GM19193 (cell line): ENCODE measurements at regions not wholly inside any gene's neighbourhood (a gene's known extent, or its start where the extent isn't known, plus 50 kb on each side); places are given as distances from the start of the nearest gene placed in this dataset.

Source experiments
- POLR2A ChIP-seq: IDR thresholded peaks from 4 replicates; pipeline ENCODE4 v1.6.1; 2011; ENCODE audit not compliant: insufficient read depth, insufficient read length; ENCODE audit errors: extremely low read depth

DNA sequence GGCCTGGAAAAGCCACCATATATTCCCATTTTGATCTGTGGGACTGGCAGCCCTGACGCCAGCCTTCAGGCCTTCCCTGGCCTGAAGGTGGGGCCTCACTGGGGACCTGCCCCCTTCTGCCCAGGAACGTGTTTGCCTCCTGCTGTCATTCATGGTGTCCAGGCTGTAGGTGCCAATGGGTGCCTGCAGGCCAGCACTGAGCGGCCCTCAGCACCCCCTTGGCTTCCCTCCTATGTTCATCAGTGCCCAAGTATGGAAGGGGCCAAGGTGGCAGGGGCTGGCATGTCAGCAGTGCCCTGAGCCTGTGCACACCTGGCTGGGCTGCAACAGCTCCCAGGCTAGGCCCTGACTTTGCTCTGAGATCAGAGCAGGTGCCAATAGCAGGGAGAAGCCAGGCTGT is 800.3 kb upstream of the RAB6C start:
- no peak for TF ChIP-seq POLR2A

DNA sequence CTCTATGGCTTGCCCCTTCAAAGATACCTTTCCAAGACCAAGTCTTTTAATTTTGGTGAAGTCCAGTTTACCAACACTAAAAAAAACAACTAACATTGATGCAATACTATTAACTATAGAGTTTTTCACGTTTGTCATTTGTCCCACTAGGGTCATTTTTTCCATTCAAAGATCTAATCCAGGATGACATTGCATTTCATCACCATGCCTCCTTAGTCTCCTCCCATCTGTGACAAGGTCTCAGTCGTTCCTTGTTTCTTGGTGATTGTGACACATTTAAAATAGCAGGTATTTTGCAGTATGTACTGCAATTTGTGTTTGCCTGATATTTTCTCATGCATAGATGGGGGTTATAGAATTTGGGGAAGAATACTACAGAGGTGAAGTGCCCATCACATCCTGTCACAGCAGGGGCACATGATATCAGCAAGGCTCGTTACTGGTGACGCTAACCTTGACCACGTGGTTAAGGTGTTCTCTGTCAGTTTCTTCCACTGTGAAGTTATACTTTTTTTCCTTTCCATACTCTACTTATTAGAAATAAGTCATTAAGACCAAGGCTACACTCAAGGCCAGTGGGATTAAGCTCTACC is 799.2 kb upstream of the RAB6C start:
- TF ChIP-seq POLR2A = no peak

DNA sequence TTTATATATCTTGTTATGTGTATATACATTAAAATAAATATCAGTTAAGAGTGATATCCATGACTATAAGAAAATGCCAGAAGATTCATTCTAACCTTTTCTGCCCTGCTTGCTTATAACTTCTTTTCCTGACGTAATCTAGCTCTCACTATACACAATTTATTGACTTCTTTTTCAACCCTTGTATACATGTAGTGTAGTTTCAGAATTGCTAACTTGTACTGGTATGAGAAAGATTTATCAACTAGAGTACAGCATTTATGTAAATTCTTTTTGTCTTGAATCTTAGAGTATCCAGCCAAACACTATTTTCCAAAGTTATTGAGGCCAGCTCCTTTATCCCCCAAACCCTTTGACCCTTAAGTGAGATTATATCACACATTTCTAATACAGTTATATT is 798.0 kb upstream of the RAB6C start:
- TF ChIP-seq POLR2A = no peak

DNA sequence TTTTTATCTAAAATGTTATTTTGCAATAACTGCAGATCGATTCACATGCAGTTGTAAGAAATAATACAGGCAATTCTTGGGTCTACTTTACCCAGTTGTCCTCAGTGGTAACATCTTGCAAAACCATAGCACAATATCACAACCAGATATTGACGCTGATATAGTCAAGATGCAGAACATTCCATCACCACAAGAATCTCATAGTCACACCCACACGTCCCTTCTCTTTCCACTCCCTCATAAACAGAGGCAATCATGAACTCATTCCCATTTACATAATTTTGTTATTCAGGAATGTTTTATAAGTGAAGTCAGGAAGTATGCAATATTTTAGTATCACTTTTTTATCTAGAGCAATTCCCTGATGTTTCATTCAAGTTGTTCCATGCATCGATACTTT is 797.5 kb upstream of the RAB6C start:
- no peak for TF ChIP-seq POLR2A

DNA sequence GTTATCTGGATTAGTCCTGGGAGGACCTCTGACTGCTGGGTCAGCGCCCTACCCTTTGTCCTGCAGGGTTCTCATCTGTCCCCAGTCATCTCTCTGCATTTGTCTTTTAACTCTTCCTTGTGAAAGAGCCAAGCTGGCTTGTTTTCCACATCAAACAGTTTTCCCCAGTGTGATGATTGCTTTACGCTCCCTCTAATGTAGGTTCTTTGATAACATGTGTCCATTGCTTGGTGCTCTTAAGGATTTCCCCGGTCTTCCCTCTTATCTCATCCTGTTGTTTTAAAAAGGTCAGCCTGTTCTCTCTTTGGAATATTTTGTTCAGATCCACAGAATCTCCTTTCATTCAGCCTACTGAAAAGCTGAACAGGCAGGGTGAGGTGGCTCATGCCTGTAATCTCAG is 792.1 kb upstream of the RAB6C start:
- TF ChIP-seq POLR2A = no peak

DNA sequence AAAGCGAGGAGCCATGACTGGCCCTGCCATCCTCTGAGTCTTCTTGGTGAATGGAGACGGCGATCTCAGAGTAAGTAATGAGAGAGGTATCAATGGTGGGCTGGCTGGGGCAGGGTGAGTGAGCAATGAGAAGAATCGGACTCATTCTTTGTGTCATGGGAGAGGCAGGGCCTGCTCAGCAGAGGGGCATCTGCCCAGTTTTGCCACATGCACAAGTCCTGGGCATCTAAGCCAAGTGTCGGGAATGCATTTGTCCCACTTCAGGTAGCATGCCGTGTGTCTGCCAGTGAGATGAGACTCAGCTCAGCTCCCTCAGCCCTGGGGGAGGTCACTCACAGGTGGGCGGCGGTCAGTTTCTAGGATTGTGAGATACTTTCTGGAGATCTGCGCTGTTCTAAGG is 791.0 kb upstream of the RAB6C start:
- no peak for TF ChIP-seq POLR2A

DNA sequence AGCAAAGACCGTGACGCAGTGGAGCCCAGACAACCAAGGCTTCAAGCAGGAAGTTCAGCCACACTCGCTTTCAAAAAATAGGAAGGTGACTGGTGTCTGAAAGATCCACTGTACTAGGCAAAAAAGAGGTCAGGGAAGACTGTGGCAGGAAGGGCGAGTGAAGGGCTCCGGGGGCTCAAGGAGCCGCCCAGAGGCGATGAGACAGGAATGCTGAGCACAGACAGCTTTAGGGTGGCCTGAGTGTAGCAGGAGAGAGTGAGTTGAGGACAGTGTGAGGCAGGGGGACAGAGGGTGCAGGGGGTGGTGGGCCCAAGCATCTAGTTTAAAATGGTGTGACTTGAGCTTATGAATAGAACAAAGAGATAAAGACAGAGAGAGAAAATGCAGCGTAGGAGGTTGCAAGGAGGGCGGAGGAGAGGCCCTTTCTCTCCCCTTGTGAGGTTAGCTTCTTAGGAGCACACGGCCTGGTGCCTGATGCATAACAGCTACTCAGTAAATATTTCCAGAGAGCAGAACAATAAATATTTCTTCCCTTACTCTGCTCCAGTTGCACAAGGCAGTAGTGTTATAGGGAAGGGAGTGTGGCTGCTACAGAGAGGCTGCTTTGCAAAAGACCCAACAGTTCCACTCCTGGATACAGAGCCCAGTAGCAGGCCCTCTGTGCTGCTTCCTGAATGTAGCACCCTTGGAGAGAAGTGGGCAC is 789.7 kb upstream of the RAB6C start:
- TF ChIP-seq POLR2A = no peak

DNA sequence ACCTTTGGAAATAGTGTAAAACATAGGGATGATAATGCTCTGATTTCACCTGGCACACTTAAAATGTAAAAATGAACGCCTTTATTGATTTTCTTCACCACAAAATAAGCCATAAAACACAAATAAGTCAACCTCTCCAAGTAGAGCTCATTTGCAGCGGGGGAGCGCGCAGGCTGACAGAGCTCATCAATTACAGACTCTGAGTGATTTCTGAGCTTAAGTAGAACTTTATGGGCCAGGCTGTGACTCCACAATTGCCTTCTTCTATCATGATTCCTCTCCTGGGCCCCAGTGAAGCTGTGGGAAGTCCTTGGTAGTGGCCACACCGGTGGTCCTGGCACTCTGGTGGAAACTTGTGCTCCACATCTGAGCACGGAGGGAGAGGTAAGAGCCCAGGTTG is 789.0 kb upstream of the RAB6C start:
- no peak for TF ChIP-seq POLR2A

DNA sequence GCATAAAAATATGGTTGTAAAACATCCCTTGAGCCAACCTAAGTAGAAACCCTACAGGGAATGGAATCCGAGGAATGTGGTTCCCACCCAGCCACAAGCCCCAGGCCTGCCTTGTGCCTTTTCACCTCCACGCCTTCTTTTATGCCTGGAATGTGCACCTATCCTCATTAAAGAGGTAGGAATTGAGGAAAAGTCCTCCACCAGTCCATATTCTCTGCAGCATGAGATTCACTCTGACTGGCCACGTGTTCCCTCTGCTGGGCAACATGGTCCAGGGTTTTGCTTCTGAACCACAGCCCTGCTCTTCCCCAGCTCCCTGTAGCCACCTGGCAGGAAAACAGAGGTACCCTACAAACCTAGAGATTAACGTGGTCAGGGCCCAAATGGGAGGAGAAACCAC is 787.9 kb upstream of the RAB6C start:
- no peak for TF ChIP-seq POLR2A

DNA sequence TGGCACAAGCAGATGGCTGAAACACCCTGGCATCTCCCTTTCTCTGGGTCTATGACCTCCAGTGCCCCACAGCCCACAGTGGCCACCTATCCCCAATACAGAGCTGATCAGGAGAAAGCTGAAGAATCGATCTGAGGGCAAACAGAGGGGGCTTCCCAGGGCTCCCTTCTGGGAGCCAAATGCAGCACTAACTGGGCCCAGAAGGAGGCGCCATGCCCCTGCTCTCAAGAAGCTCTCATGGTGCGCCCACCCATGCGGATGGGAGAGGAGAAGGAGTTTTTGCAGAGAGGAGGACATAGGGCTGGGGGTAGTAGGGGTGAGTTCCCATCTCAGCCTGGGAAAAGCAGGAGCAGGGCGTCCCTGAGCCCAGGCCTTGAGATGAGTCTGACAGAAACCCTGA is 787.3 kb upstream of the RAB6C start:
- TF ChIP-seq POLR2A = no peak

DNA sequence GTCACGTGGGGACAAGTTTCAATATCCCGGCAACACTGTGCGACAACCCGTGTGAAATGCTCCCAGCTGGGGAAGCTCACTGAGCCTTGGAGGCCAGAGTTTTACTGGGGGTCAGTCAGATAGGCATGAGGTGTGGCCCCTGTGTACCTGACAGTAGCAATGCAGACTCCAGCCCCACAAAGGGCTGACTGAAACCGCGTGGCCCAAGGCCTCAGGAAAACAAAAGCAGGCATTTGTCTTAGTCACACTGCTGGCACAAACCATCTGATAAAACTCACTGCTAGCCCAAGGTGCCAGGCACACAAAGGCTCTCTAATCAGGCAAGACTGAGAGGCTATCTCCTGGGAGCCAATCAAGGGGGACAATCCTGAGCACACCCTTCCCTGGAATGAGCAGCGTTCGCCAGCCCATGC is 786.6 kb upstream of the RAB6C start:
- no peak for TF ChIP-seq POLR2A

DNA sequence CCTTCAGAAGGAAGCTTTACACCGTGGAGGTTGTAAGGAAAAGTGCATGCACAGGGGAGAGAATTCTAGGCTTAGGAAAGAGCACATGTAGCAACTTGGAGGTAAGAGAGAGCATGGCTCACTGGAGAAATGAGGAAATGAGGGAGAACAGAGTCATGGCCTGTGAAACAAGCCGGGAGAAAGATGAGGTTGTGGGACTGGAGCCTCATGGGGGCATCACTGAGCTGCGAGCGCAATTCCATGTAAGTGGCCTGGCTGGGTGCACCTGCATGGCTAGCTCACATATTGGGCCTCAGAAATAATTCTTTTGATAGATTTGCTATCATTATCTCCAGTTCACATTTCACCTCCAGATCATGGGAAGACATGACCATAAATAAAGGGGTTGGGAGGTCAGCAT is 785.5 kb upstream of the RAB6C start:
- no peak for TF ChIP-seq POLR2A

DNA sequence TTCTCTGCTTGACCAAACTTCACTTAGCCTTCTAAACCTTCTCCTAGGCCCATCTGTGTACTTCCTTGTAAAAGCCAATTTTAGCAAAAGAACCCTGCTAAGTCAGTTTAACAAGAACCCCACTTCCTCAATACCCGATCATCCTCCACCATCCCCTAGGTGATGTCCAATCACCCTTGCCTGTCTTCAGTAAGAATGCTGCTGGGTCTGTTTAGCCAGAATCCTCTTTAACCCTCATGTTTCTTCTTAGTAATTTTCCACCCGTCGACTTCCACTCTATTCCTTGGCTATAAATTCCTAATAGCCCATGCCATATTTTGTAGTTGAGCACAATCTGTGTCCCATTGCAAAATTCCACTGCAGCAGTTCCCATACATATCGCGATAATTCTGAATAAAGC is 780.0 kb upstream of the RAB6C start:
- no peak for TF ChIP-seq POLR2A

DNA sequence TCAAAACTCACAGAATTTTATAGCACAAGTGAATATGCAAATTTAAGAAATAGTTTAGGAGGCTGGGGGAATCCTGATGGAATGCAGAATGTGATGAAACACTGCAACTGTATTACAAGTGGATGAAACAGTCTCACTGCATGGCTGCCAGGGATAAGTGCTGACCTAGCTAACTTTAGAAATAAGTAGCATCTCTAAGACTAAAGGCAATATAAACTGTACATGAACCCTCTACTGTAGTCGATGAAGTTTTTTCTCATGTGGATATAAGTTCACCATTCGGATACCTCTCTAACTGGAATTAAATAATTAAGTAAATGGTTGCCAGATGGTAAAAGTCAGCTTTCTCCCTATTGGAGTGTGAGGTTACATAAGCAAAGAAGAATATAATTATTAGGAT is 777.8 kb upstream of the RAB6C start:
- TF ChIP-seq POLR2A = no peak

DNA sequence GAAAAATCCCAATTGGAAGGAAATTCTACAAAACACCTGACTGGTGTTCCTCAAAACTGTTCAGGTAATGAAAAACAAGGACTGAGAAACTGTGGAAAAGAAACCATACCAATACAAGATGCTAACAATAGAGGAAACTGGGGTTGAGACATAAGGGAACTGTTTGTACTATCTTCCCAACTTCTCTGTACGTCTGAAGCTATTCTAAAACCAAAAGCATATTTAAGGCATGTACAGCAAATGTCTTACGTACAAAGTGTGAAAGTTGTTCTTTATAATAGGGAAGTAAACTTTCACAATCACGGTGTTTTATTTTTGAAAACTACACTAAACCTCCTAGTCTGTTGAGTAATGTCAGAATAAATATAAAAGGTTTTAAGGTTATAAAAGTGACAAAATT is 776.1 kb upstream of the RAB6C start:
- no peak for TF ChIP-seq POLR2A

DNA sequence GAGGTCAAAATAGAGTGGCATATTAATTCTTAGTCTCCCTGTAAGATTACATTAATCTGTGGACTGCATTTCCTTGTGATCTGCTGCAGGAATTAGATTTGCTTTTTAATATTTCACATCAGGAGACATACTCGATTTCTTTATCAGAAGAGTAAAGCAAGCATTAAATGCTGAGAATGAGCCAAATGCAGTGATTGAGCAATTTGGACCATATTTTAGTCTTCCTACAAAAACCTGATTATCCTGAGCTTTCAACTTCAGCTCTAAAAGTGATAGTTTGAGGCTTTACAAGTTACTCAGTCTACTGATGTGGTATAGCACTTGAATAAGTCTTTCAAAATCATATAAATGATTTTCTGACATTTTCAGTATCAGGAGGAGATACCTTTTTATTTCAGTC is 774.3 kb upstream of the RAB6C start:
- no peak for TF ChIP-seq POLR2A

DNA sequence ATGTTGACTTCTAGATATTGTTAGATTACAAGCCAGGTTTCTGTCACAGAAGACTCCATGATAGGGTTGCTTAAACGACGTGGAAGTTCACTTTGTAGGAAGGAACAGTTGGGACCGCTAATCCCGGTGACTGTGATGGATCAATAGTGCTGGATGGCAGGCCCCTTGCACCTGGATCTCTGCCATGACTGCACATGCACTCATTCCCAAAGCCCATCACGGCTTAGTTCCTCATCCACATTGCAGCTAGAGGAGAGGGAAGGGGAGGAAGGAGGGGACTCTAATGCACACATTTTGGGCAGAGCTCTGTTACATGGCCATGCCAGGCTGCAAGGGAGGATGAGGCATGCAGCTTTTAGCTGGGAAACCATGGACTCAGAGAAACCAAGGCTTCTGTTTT is 773.7 kb upstream of the RAB6C start:
- no peak for TF ChIP-seq POLR2A
